HG02763 (cell line): ENCODE measurements at regions not wholly inside any gene's neighbourhood (a gene's known extent, or its start where the extent isn't known, plus 50 kb on each side); places are given as distances from the start of the nearest gene placed in this dataset.

ENCODE experiments used
- ATAC-seq: cut with Tn5 transposase; IDR thresholded peaks from one replicate; pipeline ENCODE4 v1.9.1; 2021; ENCODE audit warnings: mild to moderate bottlenecking, moderate library complexity; ENCODE audit not compliant: unreplicated experiment

GRCh38 chr15:46383978-46384377 lies 749.1 kb downstream of the SQOR start:
- ATAC-seq = no peak

GRCh38 chr15:46386356-46386755 lies 751.5 kb downstream of the SQOR start:
- no peak for ATAC-seq

DNA sequence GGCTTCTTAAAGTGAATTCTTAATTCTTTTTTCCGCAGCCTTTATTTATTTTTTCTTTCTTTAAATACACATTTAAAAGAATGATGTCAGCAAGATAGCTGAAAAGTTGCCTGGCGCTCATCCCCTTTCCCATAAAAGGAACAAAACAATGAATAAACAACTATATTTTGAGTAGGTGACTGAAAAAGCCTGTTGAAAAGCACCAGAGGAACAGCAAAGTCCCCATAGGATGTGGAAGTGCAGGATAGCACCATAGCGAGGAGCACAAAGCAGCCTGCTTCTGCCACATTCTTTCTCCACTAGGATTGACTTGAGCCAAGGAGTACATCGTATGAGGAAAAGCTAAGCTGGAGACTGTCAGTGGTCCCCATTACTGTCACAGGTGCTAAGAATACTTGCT lies 754.9 kb downstream of the SQOR start:
- no peak for ATAC-seq

DNA sequence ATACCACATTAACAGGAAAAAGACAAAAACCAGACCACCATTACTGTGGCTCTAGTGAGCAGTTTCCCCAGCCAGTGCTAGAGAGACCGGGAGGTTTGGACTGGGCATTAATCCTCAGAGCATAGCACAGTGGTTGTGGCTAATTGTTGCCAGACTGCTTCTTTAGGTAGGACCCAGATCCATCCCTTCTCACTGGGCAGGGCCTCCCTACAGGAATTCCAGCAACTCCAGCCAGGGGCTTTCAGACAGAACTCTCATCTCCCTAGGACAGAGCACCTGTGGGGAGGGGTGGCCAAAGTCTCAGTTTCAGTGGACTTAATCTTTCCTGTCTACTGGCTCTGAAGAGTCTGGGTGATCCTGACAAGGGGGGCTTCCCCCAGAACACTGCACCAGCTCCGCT lies 759.6 kb downstream of the SQOR start:
- ATAC-seq = no peak

GRCh38 chr15:46408312-46408711 lies 773.5 kb downstream of the SQOR start:
- no peak for ATAC-seq

DNA sequence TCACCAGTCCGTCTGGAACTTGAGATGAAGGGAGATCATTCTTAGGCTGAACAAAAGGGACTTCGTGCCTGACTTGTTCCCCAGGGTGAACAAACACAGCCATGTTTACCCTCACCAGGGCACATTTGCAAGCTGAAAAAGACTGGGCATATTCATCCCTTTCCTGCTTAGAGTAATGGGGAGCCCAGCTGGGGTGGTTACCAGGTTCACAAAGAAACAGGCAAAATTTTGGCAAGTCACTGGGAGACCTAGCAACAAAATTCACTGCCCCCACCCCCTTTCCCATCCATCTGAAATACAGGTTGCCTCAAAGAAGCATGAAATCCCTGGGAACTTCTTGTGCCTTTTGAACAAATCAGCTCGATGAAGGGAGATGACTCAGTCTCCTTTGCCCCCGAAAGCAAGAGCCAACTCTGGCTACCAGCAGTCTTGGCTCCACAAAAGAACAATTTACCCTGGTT lies 775.0 kb downstream of the SQOR start:
- ATAC-seq = no peak

DNA sequence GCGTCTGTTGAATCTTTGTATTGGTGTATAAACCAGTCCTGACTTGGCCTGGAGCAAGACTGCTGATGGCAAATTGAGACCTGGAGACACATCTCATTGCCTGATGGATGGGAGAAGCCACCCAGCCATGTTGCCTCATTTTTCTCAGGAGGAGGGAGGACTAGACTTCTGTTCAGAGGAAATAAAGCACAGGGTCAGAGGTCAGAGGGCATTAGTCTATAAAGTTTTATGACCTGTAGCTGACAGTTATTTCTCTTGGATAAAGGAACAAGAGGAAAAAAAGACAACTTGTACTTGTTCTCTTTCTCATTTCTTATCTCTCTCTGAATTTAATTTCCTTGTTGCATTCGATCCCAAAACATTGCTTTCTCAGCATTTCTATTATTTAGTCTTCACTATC lies 775.9 kb downstream of the SQOR start:
- ATAC-seq = no peak

DNA sequence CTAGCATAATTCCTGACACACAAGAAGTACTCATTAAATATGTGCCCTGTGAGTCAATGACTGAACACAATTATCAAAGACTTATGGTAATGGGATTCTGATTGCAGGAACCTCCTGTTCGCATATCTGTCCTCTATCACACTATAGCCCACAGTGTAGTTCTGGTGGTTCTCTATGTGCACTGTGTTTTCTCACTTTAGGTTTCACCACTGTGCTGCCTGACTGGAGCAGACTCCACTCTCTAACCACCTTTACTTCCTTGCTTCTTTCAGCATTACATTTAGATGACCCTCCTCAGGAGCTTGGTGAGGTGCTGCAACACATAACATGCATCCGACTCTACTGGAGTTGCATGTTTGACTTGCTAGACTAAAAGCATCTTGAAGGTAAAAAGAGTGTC lies 777.1 kb downstream of the SQOR start:
- ATAC-seq = no peak

DNA sequence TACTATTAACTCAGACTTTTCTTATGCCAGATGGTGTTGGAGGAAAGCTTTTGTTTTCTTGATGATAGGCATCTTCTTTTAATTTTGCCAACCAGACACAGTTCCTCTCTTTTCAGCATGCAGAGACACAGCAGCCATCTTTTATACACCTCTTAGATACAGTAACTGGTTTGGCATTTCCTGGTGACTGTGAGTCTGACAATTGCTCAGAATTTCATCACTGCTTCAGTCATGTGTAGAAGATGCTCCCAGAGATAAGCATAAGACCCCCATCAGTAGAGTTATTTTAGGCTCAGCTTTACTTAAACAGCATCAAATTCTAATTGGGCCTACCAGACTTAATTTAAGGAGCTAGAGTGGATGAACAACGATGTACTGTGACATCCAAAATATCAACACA lies 779.0 kb downstream of the SQOR start:
- ATAC-seq = no peak

GRCh38 chr15:46416544-46416943 lies 781.7 kb downstream of the SQOR start:
- ATAC-seq = no peak

GRCh38 chr15:46420990-46421389 lies 786.2 kb downstream of the SQOR start:
- ATAC-seq = no peak

DNA sequence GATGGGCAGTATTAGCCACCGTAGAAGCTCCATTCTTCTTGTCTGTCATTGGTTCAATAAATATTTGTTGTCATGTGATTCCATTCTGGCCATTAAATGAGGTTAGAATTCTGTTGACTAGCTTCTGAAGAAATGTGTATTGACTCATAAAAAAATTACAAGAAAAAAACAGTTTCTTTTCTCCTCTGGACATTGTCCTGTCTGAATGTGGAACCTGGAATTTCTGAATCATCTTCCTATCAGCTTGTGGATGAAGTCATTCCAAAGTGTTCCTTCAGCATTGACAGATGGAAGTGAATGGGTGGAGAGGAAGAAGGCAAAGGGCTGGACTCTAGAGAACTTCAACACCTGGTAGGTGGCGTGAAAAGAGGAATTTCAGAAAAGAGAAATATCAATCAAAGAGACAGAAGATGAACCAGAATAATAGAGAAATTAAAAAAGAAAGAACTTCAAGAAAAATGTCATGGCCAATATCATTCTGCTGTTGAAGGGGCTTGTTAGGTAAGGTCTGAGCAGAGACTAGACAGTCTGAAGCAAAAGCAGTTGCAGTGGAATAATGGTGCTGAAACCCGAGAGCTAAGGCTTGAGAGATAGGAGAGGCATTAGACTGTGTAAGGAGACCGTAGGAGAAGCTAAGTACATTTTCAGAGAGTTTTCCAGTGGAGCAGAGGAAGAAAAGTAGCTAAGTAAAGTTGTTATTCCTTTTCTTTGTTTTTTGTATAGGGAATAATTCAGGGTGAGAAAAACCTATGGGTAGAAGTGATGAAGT lies 806.6 kb downstream of the SQOR start:
- ATAC-seq = no peak

DNA sequence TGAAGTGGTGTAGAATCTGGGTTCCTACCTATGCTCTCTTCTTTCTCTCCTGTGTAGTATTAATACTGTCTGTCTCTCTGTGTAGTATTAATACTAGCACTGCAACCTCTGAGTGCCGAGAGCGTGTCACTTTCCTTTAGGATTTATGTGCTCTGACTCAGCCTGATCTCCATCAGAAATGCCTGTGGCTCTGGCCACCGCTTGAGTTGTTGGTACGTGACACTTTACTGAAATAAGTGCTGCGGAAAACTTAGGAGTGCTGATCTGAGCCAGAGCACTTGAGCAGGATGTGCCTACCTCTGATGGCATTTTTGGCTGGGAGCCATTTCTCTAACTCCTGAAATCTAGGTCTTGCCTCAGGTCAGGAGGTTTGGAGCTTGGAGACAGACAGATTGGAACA lies 807.4 kb downstream of the SQOR start:
- no peak for ATAC-seq

- no peak for ATAC-seq
Observed at GRCh38 chr15:46442901-46443590, 808.2 kb downstream of the SQOR start.

DNA sequence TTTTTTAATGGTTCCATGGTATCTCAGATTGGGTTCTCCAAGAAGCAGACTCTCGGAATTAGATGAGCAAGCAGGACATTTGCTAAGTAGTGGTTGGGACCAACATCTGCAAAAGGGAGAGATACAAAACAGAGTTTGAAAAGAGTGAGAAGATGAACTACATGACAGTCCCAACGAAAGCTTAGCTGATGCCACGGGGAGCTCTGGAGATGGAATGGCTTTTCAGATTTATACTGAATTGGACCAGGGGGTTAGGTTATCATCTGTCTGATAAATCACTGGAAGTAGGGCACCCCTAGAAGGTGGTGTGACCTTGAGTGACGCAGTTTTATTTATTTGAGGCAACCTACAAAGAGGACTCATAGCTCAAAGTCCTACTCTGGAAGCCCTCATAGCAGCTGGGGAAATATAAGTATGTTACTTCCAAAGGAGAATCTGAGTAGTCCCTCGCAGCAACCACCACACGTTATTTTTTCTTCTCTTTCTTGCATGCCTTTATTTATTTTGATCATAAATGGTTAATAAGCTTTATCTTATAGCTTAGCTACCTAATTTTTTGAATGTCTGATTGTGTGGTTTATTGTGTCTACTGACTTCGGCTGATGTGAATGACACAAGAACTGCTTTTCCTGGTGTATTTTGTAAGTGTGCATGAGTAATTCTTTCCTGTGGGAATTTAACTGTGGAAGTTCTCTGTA lies 815.4 kb downstream of the SQOR start:
- no peak for ATAC-seq

DNA sequence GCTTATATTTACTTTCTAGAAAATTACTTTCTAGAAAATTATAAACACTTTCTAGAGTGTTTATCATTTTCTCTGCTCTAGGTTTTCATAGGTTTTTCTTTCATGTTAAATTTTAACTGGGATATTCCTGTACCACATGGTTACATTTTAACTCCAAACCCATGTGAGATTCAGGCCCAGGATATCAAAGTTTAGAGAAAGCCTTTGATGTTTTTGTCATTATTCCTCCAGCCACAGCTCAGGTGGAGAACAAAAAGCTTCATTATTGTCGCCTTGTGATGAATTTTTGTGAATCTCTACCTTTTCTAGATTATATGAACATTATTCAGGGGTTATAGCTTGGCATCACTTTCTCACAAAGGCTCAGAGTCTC lies 816.0 kb downstream of the SQOR start:
- ATAC-seq = no peak

GRCh38 chr15:46452297-46452820 lies 817.5 kb downstream of the SQOR start:
- ATAC-seq = no peak

DNA sequence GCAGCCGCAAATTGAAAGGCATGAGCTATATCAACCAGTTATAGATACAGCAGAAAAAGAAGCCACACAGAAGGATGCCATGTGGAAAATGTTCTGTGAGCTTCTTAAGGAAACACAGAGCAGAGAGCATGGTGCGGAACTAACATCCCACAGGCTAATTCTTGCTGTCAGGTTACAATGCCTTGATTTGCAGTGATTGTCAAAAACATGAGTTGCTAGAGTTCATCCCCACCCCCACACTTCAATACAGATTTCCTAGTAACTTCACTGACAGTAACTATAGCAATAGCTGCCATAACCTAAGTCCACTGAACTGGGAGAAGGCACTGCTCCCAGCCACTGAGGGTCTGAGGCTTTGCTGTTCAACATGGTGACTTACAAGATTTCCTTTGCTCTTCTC lies 821.6 kb downstream of the SQOR start:
- ATAC-seq = no peak

- ATAC-seq = no peak
Observed at GRCh38 chr15:46460431-46461094, 825.7 kb downstream of the SQOR start.

DNA sequence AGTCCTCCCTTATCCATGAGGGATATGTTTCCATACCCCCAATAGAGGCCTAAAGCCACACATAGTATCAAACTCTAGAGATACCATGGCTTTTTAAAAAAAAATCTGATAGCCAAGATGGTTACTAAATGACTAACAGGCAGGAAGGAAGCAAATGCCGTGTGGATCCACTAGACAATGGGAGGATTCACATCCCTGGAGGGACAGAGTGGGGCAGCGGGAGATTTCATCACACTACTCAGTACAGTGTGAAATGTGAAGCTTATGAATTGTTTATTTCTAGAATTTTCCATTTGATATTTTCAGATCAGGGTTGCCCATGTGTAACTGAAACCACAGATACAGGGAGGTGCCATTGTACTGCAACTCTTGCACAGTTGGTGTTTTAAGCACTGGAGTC lies 826.6 kb downstream of the SQOR start:
- ATAC-seq = no peak

DNA sequence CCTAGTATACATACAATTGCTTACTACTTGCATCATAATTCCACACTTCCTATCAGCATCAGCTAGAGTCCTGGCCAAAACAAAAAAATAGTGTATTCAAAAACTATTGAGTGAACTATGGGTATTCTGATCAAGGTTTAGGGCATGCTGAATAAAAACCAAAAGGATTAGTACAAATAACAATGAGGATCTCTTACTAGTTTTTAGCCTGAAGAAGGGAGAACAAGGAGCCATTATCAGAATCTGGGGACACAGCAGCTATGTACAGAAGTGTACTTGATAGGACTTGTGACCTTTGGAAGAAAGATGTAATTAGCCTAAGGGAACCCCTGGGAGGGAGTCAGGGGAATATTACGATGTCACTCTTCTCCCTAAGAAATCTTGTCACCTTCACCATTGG lies 832.2 kb downstream of the SQOR start:
- ATAC-seq = no peak
